ENCODE measurements at regions not wholly inside any gene's neighbourhood (a gene's known extent, or its start where the extent isn't known, plus 50 kb on each side); places are given as distances from the start of the nearest gene placed in this dataset.

- BruUV-seq (replicated peaks) = no TSS peak
- TF ChIP-seq CTCF (IDR thresholded peaks at IDR 0.05) (no peak), TCF7L2 (IDR thresholded peaks at IDR 0.05; ENCODE audit: low read depth, low read length) (no peak), POLR2AphosphoS5 (IDR thresholded peaks at IDR 0.05; ENCODE audit: low read depth, low read length) (no peak), SIN3A (IDR thresholded peaks at IDR 0.05; ENCODE audit: borderline replicate concordance, insufficient read depth, low read depth, low read length) (no peak)
- TF ChIP-seq, protein P1, sequence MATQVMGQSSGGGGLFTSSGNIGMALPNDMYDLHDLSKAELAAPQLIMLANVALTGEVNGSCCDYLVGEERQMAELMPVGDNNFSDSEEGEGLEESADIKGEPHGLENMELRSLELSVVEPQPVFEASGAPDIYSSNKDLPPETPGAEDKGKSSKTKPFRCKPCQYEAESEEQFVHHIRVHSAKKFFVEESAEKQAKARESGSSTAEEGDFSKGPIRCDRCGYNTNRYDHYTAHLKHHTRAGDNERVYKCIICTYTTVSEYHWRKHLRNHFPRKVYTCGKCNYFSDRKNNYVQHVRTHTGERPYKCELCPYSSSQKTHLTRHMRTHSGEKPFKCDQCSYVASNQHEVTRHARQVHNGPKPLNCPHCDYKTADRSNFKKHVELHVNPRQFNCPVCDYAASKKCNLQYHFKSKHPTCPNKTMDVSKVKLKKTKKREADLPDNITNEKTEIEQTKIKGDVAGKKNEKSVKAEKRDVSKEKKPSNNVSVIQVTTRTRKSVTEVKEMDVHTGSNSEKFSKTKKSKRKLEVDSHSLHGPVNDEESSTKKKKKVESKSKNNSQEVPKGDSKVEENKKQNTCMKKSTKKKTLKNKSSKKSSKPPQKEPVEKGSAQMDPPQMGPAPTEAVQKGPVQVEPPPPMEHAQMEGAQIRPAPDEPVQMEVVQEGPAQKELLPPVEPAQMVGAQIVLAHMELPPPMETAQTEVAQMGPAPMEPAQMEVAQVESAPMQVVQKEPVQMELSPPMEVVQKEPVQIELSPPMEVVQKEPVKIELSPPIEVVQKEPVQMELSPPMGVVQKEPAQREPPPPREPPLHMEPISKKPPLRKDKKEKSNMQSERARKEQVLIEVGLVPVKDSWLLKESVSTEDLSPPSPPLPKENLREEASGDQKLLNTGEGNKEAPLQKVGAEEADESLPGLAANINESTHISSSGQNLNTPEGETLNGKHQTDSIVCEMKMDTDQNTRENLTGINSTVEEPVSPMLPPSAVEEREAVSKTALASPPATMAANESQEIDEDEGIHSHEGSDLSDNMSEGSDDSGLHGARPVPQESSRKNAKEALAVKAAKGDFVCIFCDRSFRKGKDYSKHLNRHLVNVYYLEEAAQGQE (IDR thresholded peaks at IDR 0.05; ENCODE audit: insufficient read depth in 1 of 2, low read depth in 2 of 2, low read length in 1 of 2) = no peak
- Histone ChIP-seq H3K4me3 (ENCODE audit: low read depth in 2 of 2, low read length in 2 of 2) (no peak overlapping the region), H3K4me1 (ENCODE audit: control insufficient read depth, insufficient read depth, low read length) (no peaks in the 10 kb centered on the region), H3K27me3 (ENCODE audit: control insufficient read depth, insufficient read depth, low read length) (peaks cover 5% of the 10 kb centered on the region; the same call in 1 of the 2 replicates), H3K9me3 (ENCODE audit: control insufficient read depth, insufficient read depth, low read depth, low read length) (no peaks in the 10 kb centered on the region), H3K27ac (ENCODE audit: low read length) (no peak overlapping the region), H3K36me3 (ENCODE audit: control insufficient read depth, insufficient read depth, low read length) (no peaks in the 10 kb centered on the region)
- intact Hi-C loops (cut with micrococcal nuclease; ENCODE audit: unreplicated experiment) = loop anchor here (10.0 kb wide), 1 partner anchor 167 kb away; no protein-coding TSS in a partner anchor
- DNase-seq (ENCODE audit: low read depth, low spot score) (no peak), ATAC-seq (no peak)
- in situ Hi-C loops (cut with HindIII; ENCODE audit: low pct_unique_long_range_greater_than_20kb, low sequenced_read_pairs) = no loop called here
- ChIA-PET POLR2A (no interaction called here), CTCF (no interaction called here)
Observed at GRCh38 chrX:124217304-124218251, 114.9 kb upstream of the TEX13D start.

DNA sequence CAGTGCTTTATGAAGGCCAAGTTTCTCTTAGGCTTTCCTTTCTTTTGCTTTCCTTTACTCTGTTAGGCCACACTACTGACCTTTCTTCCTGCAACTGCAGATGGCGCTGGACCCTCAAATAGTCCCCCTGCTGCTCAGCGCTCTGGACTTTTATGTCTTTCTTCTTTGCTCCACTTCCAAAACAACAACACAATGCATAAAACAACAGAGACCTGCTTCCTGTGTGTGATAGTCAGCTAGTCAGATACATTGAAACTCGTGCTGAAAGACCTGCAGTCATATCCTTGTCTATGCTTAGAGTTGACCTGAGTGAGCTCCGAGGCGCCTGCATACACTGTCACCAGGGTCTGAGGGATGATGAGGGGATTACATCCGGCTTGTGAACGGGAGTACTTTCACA is 108.9 kb upstream of the TEX13D start:
- ChIA-PET CTCF (no interaction called here), POLR2A (no interaction called here)
- in situ Hi-C loops (cut with HindIII; ENCODE audit: low pct_unique_long_range_greater_than_20kb, low sequenced_read_pairs) = no loop called here
- intact Hi-C loops (cut with micrococcal nuclease; ENCODE audit: unreplicated experiment) = no loop called here
- DNase-seq (ENCODE audit: low read depth, low spot score) (no peak), ATAC-seq (no peak)
- Histone ChIP-seq H3K4me1 (ENCODE audit: control insufficient read depth, insufficient read depth, low read length) (no peaks in the 10 kb centered on the region), H3K4me3 (ENCODE audit: low read depth in 2 of 2, low read length in 2 of 2) (no peak overlapping the region), H3K9me3 (ENCODE audit: control insufficient read depth, insufficient read depth, low read depth, low read length) (no peaks in the 10 kb centered on the region), H3K36me3 (ENCODE audit: control insufficient read depth, insufficient read depth, low read length) (no peaks in the 10 kb centered on the region), H3K27ac (ENCODE audit: low read length) (no peak overlapping the region), H3K27me3 (ENCODE audit: control insufficient read depth, insufficient read depth, low read length) (peaks cover 7% of the 10 kb centered on the region; the same call in 1 of the 2 replicates)
- TF ChIP-seq, protein P1 (IDR thresholded peaks at IDR 0.05; ENCODE audit: insufficient read depth in 1 of 2, low read depth in 2 of 2, low read length in 1 of 2) = no peak
- peak; percentile 23; the same call in 1 of the 2 replicates for TF ChIP-seq CTCF (IDR thresholded peaks at IDR 0.05)
- no peak for TF ChIP-seq TCF7L2 (IDR thresholded peaks at IDR 0.05; ENCODE audit: low read depth, low read length)
- TF ChIP-seq POLR2AphosphoS5 (IDR thresholded peaks at IDR 0.05; ENCODE audit: low read depth, low read length) = no peak
- TF ChIP-seq SIN3A (IDR thresholded peaks at IDR 0.05; ENCODE audit: borderline replicate concordance, insufficient read depth, low read depth, low read length) = no peak
- no TSS peak for BruUV-seq (replicated peaks)
